A673 (cell line): ENCODE measurements at regions not wholly inside any gene's neighbourhood (a gene's known extent, or its start where the extent isn't known, plus 50 kb on each side); places are given as distances from the start of the nearest gene placed in this dataset.

Experiments used
- CTCF ChIP-seq: fragments of 300-800, 200-600 bp; sonication (generic); conservative IDR thresholded peaks from 2 replicates; pipeline ENCODE4 v1.5.1; 2017; ENCODE audit warnings: low read depth, mild to moderate bottlenecking, antibody characterized with exemption, low read length, moderate library complexity, mixed read lengths
- EZH2 ChIP-seq: fragments of 200-600 bp; sonication (generic); IDR thresholded peaks from 2 replicates; pipeline ENCODE4 v1.6.1; 2017; ENCODE audit warnings: borderline replicate concordance, low read depth, mild to moderate bottlenecking, mixed read lengths, antibody characterized with exemption, low read length; ENCODE audit not compliant: poor library complexity, severe bottlenecking

- TF ChIP-seq CTCF (no peak), EZH2 (no peak)
Observed at GRCh38 chr2:236712304-236712703, 142.7 kb downstream of the ACKR3 start.
